Right lobe of liver (tissue), 6 donors: ENCODE measurements at regions not wholly inside any gene's neighbourhood (a gene's known extent, or its start where the extent isn't known, plus 50 kb on each side); places are given as distances from the start of the nearest gene placed in this dataset.
A peak's percentile ranks its signal among the peaks of the same experiment; 100 is the strongest.

Experiments
- ATAC-seq, 4 donors: fragments of 200-7000 bp; cut with Tn5 transposase; one replicate each; pipeline ENCODE4 v1.9.1; 2020; ENCODE audit warnings: mild to moderate bottlenecking in 4 of 4, moderate library complexity in 4 of 4
- DNase-seq, 3 donors: peaks; one replicate each; pipeline ENCODE4 v3.0.0-alpha.2; 2020
- H3K27ac ChIP-seq, 3 donors: fragments of 200-600 bp; one replicate each; pipeline ENCODE4 v1.8.0; 2022
- H3K27me3 ChIP-seq, 2 donors: fragments of 200-600 bp; one replicate each; pipeline ENCODE4 v1.8.0; 2022
- H3K36me3 ChIP-seq, 4 donors: fragments of 200-600 bp; sonication (generic) in 1 of 4; one replicate each; pipeline versions ENCODE4 v1.5.1 to v1.8.0; 2017 to 2022; ENCODE audit warnings: control low read depth in 1 of 4
- H3K4me1 ChIP-seq, 4 donors: fragments of 200-600 bp; sonication (generic) in 1 of 4; one replicate each; pipeline versions ENCODE4 v1.5.1 to v1.8.0; 2017 to 2022; ENCODE audit warnings: control low read depth in 1 of 4
- H3K4me3 ChIP-seq, 3 donors: fragments of 200-600 bp; one replicate each; pipeline ENCODE4 v1.8.0; 2022
- H3K9me3 ChIP-seq, 4 donors: fragments of 200-600 bp; sonication (generic) in 1 of 4; one replicate each; pipeline versions ENCODE4 v1.5.1 to v1.8.0; 2017 to 2022; ENCODE audit warnings: control low read depth in 1 of 4
- CTCF ChIP-seq, 4 donors: fragments of 200-600 bp in 3 of 4; fragments of 450-650 bp in 1 of 4; IDR thresholded peaks; one replicate each; pipeline versions ENCODE4 v1.5.1 to v1.8.0; 2016 to 2022; ENCODE audit warnings: antibody characterized with exemption in 4 of 4, mild to moderate bottlenecking in 2 of 4
- POLR2A ChIP-seq: fragments of 450-650 bp; IDR thresholded peaks from one replicate; pipeline ENCODE4 v1.6.1; 2017; ENCODE audit warnings: antibody characterized with exemption, mild to moderate bottlenecking
- WGBS: methylation state at CpG from one replicate; pipeline ENCODE4 v1.1.6; 2018; ENCODE audit warnings: low coverage, low lambda C conversion rate; ENCODE audit not compliant: insufficient coverage; ENCODE audit errors: missing lambda C conversion rate; 5-methylcytosine and 5-hydroxymethylcytosine counted together
- intact Hi-C, 2 donors: fragments of 100-400 bp; cut with DNase I; formaldehyde crosslinking; loops; one replicate each; pipeline versions ENCODE4 v1.11.2 to v1.14.1; 2022
- donor health status: DM: no; HTN: yes; CAD: no.
- donor health status: DM: no; HTN: no; CAD: no.
- donor health status: DM: no; HTN: no; CAD: no.
- donor health status: DM: no; HTN: yes; CAD: no.
- donor health status: DM: no; HTN: yes; CAD: no.

- ATAC-seq: peak; percentile 45 to 74 (median 64)
- intact Hi-C loops: no loop called here
- peak; percentile 55 to 72 (median 65) for DNase-seq
- Histone ChIP-seq H3K4me1 (peaks cover 0 to 34% (median 17%) of the 10 kb centered on the region in 4 donors), H3K36me3 (no peaks in the 10 kb centered on the region), H3K27me3 (no peaks in the 10 kb centered on the region), H3K4me3 (no peak overlapping the region), H3K9me3 (no peaks in the 10 kb centered on the region), H3K27ac (peak overlapping the region; percentile 32 to 66 (median 53))
- TF ChIP-seq POLR2A (no peak), CTCF (IDR thresholded peaks at IDR 0.05) (no peak)
- WGBS: 38% methylated on average over 3 of the region's 6 CpGs
Measured at GRCh38 chr3:194277786-194278130, 73.4 kb downstream of the CPN2 start.

DNA sequence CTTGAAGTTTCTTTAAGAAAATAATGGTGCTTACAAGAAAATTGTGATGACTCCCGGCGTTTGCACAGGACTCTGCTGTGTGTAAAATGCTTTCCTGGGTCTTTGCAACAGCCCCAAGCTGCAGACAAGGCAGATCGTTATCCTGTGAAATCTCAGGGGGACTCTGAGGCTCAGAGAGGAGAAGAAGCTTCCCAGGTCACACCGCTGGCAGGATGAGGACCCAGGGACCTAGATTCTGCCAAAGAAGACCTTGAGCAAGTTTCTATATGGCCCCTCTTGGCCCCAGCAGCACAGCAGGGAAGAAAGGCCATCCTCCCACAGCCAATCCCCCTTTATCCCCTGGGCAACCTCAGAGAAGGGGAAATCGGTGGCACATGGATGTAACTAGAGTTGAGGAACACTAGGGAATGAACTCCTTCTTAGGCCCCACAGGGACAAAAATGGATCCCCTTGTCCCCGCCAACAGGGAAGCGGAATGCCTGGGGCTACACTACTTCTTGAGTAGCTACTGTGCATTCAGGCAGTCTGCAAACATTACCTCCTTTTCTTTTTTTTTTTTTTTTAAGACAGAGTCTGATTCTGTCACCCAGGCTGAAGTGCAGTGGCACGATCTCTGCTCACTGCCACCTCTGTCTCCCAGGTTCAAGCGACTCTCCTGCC is 72.8 kb downstream of the CPN2 start:
- Histone ChIP-seq H3K27me3 (no peaks in the 10 kb centered on the region), H3K27ac (peak overlapping the region; percentile 32 to 66 (median 53)), H3K9me3 (no peaks in the 10 kb centered on the region), H3K4me1 (peaks cover 0 to 34% (median 17%) of the 10 kb centered on the region in 4 donors), H3K36me3 (no peaks in the 10 kb centered on the region), H3K4me3 (no peak overlapping the region)
- intact Hi-C loops: no loop called here
- 78% methylated on average over 7 of the region's 9 CpGs for WGBS
- DNase-seq: peak in 1 of 3 donors; percentile 7
- no peak for ATAC-seq
- TF ChIP-seq CTCF (IDR thresholded peaks at IDR 0.05) (no peak), POLR2A (no peak)

GRCh38 chr3:194279101-194279500 is 72.0 kb downstream of the CPN2 start:
- H3K36me3 ChIP-seq: no peaks in the 10 kb centered on the region
- no peak for ATAC-seq
- no peaks in the 10 kb centered on the region for H3K27me3 ChIP-seq
- H3K4me1 ChIP-seq: peaks cover 0 to 34% (median 17%) of the 10 kb centered on the region in 4 donors
- DNase-seq: no peak
- H3K27ac ChIP-seq: no peak overlapping the region
- intact Hi-C loops: no loop called here
- 100% methylated on average over 3 of the region's 9 CpGs for WGBS
- no peak overlapping the region for H3K4me3 ChIP-seq
- H3K9me3 ChIP-seq: no peaks in the 10 kb centered on the region
- TF ChIP-seq POLR2A (no peak), CTCF (IDR thresholded peaks at IDR 0.05) (no peak)

DNA sequence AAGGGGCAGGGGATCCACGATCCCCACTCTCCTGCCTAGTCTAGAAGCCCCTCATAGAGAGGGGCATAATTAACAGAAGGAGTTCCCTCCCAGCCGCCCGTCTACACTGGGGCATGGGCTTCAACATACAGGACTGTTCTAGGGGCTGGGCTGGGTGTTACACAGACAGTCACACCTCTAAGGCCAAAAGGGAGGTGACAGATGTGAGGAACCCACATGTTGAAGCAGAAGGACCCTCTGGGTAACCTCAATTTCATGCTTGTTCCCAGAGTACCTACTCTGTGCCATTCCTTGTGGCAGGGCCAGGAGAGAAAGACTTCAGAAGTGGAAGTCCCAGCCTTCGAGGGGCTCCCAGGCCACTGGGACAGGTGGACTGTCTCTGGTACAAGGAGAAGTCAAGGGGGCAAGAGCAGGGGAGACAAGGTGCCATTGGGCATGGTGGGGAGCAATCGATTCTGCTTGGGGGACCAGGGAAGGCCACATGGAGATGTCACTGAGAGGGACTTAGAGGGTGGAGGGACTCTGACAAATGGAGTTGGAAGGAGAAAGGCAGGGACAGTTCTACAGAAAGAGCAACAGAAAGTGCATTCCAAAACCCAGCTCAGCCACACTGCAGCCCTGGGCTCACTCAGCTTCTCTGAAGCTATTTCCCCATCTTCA is 71.3 kb downstream of the CPN2 start:
- DNase-seq: no peak
- 80% methylated on average over 2 of the region's 5 CpGs for WGBS
- intact Hi-C loops: no loop called here
- Histone ChIP-seq H3K27me3 (no peaks in the 10 kb centered on the region), H3K9me3 (no peaks in the 10 kb centered on the region), H3K27ac (no peak overlapping the region), H3K4me1 (peaks cover 0 to 34% (median 17%) of the 10 kb centered on the region in 4 donors), H3K36me3 (no peaks in the 10 kb centered on the region), H3K4me3 (no peak overlapping the region)
- ATAC-seq: no peak
- no peak for TF ChIP-seq CTCF (IDR thresholded peaks at IDR 0.05)
